Right atrium auricular region (tissue), 2 donors: ENCODE measurements at regions not wholly inside any gene's neighbourhood (a gene's known extent, or its start where the extent isn't known, plus 50 kb on each side); places are given as distances from the start of the nearest gene placed in this dataset.
A peak's percentile ranks its signal among the peaks of the same experiment; 100 is the strongest.
"Not testable (repeated sequence)": the region's sequence is repeated elsewhere in the genome, so short reads cannot be mapped to it uniquely, and the experiment has no call there.

ENCODE experiments used
- DNase-seq: peaks from one replicate; pipeline ENCODE4 v3.0.0-alpha.2; 2019; ENCODE audit warnings: low spot score
- H3K27ac ChIP-seq, 2 donors: fragments of 200-600 bp; sonication (generic); 1 replicate in 1 of 2; 2 replicates in 1 of 2; pipeline ENCODE4 v1.5.1; 2016 to 2019
- H3K27me3 ChIP-seq, 2 donors: fragments of 200-600 bp; sonication (generic); one replicate each; pipeline versions ENCODE4 v1.5.1 to v1.6.0; 2017 to 2019
- H3K36me3 ChIP-seq: fragments of 200-600 bp; sonication (generic); one replicate; pipeline ENCODE4 v1.5.1; 2016
- H3K4me1 ChIP-seq, 2 donors: fragments of 200-600 bp; sonication (generic); one replicate each; pipeline versions ENCODE4 v1.5.1 to v1.6.0; 2017 to 2019
- H3K4me3 ChIP-seq, 2 donors: fragments of 200-600 bp; sonication (generic); 1 replicate in 1 of 2; 2 replicates in 1 of 2; pipeline ENCODE4 v1.5.1; 2017 to 2019; ENCODE audit warnings: mild to moderate bottlenecking in 1 of 2, moderate library complexity in 1 of 2
- H3K9me3 ChIP-seq, 2 donors: fragments of 200-600 bp; sonication (generic); one replicate each; pipeline ENCODE4 v1.5.1; 2019
- CTCF ChIP-seq, 2 donors: fragments of 200-600 bp; sonication (generic); IDR thresholded peaks; one replicate each; pipeline ENCODE4 v1.5.1; 2019; ENCODE audit warnings: antibody characterized with exemption in 2 of 2

GRCh38 chr13:27339299-27339698 lies 68.7 kb downstream of the RASL11A start:
- H3K4me1 ChIP-seq = no peaks in the 10 kb centered on the region
- DNase-seq = no peak
- no peak overlapping the region for H3K4me3 ChIP-seq
- H3K27ac ChIP-seq = no peak overlapping the region
- H3K9me3 ChIP-seq = no peaks in the 10 kb centered on the region
- TF ChIP-seq CTCF (IDR thresholded peaks at IDR 0.05) = peak in 1 of 2 donors; percentile 40
- H3K36me3 ChIP-seq = no peaks in the 10 kb centered on the region
- H3K27me3 ChIP-seq = no peaks in the 10 kb centered on the region

GRCh38 chr13:27341616-27342015 lies 71.0 kb downstream of the RASL11A start:
- H3K27ac ChIP-seq = no peak overlapping the region
- TF ChIP-seq CTCF (IDR thresholded peaks at IDR 0.05) = no peak
- H3K27me3 ChIP-seq = no peaks in the 10 kb centered on the region
- no peak for DNase-seq
- H3K9me3 ChIP-seq = no peaks in the 10 kb centered on the region
- H3K4me1 ChIP-seq = no peaks in the 10 kb centered on the region
- no peak overlapping the region for H3K4me3 ChIP-seq
- H3K36me3 ChIP-seq = no peaks in the 10 kb centered on the region

- Histone ChIP-seq H3K27ac (no peak overlapping the region), H3K4me1 (no peaks in the 10 kb centered on the region), H3K36me3 (no peaks in the 10 kb centered on the region), H3K9me3 (no peaks in the 10 kb centered on the region), H3K27me3 (no peaks in the 10 kb centered on the region), H3K4me3 (no peak overlapping the region)
- DNase-seq = no peak
- no peak for TF ChIP-seq CTCF (IDR thresholded peaks at IDR 0.05)
Measured at GRCh38 chr13:27347211-27347772, 76.7 kb downstream of the RASL11A start.

- no peak overlapping the region for H3K4me3 ChIP-seq
- no peaks in the 10 kb centered on the region for H3K36me3 ChIP-seq
- H3K9me3 ChIP-seq = no peaks in the 10 kb centered on the region
- H3K27me3 ChIP-seq = no peaks in the 10 kb centered on the region
- no peak for TF ChIP-seq CTCF (IDR thresholded peaks at IDR 0.05)
- H3K27ac ChIP-seq = no peak overlapping the region
- H3K4me1 ChIP-seq = no peaks in the 10 kb centered on the region
- no peak for DNase-seq
Measured at GRCh38 chr13:27348461-27348860, 76.0 kb upstream of the GTF3A start.

GRCh38 chr13:27349458-27349857 lies 75.0 kb upstream of the GTF3A start:
- H3K27ac ChIP-seq = no peak overlapping the region
- no peaks in the 10 kb centered on the region for H3K36me3 ChIP-seq
- H3K9me3 ChIP-seq = no peaks in the 10 kb centered on the region
- H3K4me1 ChIP-seq = no peaks in the 10 kb centered on the region
- no peaks in the 10 kb centered on the region for H3K27me3 ChIP-seq
- TF ChIP-seq CTCF (IDR thresholded peaks at IDR 0.05) = no peak
- no peak for DNase-seq
- no peak overlapping the region for H3K4me3 ChIP-seq

GRCh38 chr13:27350825-27351224 lies 73.6 kb upstream of the GTF3A start:
- H3K27me3 ChIP-seq, H3K4me3 ChIP-seq, H3K9me3 ChIP-seq, H3K36me3 ChIP-seq, H3K27ac ChIP-seq, H3K4me1 ChIP-seq, DNase-seq: not testable (repeated sequence)
